WTC11 (cell line): ENCODE measurements at regions not wholly inside any gene's neighbourhood (a gene's known extent, or its start where the extent isn't known, plus 50 kb on each side); places are given as distances from the start of the nearest gene placed in this dataset.

Source experiments
- ATAC-seq: fragments of 200-7000 bp; cut with Tn5 transposase; 2 replicates; pipeline ENCODE4 v1.10.0; 2021; ENCODE audit warnings: mild to moderate bottlenecking, moderate library complexity
- CTCF ChIA-PET: fragments of 300-600 bp; sonication (Branson Sonifier 250); formaldehyde crosslinking; loops from one replicate; lab custom pipeline; 2021; ENCODE audit warnings: antibody characterized with exemption; lab: Charles Lee
- POLR2A ChIA-PET: fragments of 350-600 bp; sonication (Branson Sonifier 250); formaldehyde crosslinking; loops from one replicate; lab custom pipeline; 2021; ENCODE audit warnings: antibody characterized with exemption; lab: Charles Lee
- DNase-seq: peaks from one replicate; pipeline ENCODE4 v3.0.0; 2021; ENCODE audit warnings: low spot score
- H3K27ac Mint-ChIP-seq: 2 replicates; pipeline ENCODE4 v1.8.0; 2021; ENCODE audit warnings: mixed read lengths
- H3K27me3 Mint-ChIP-seq: 2 replicates; pipeline ENCODE4 v1.8.0; 2021; ENCODE audit warnings: low read depth, mild to moderate bottlenecking, moderate library complexity, mixed read lengths
- H3K36me3 Mint-ChIP-seq: 2 replicates; pipeline ENCODE4 v1.8.0; 2021; ENCODE audit warnings: mixed read lengths
- H3K4me1 Mint-ChIP-seq: 2 replicates; pipeline ENCODE4 v1.8.0; 2022; ENCODE audit warnings: mixed read lengths
- H3K4me3 Mint-ChIP-seq: 2 replicates; pipeline ENCODE4 v1.8.0; 2021; ENCODE audit warnings: mild to moderate bottlenecking, moderate library complexity, mixed read lengths
- H3K9me3 Mint-ChIP-seq: 2 replicates; pipeline ENCODE4 v1.8.0; 2021; ENCODE audit warnings: mixed read lengths
- AR ChIP-seq: fragments of 250-450 bp; sonication (Bioruptor Pico); IDR thresholded peaks from 2 replicates; pipeline ENCODE4 v1.9.0; 2021; ENCODE audit warnings: mild to moderate bottlenecking
- ARID4B ChIP-seq: sonication (generic); formaldehyde crosslinking; IDR thresholded peaks from 2 replicates; pipeline ENCODE4 v1.8.0; 2023; ENCODE audit warnings: missing genetic modification reagents, mild to moderate bottlenecking, borderline replicate concordance
- ATF2 ChIP-seq: sonication (generic); formaldehyde crosslinking; IDR thresholded peaks from 2 replicates; pipeline ENCODE4 v1.8.1; 2022; ENCODE audit warnings: low read depth, missing genetic modification reagents, borderline replicate concordance
- ATF6 ChIP-seq: sonication (generic); formaldehyde crosslinking; IDR thresholded peaks from 2 replicates; pipeline ENCODE4 v1.8.1; 2023; ENCODE audit warnings: mild to moderate bottlenecking, missing genetic modification reagents
- CREB1 ChIP-seq: sonication (generic); formaldehyde crosslinking; IDR thresholded peaks from 2 replicates; pipeline ENCODE4 v1.8.0; 2023; ENCODE audit warnings: mild to moderate bottlenecking, missing genetic modification reagents
- E2F5 ChIP-seq: sonication (generic); formaldehyde crosslinking; IDR thresholded peaks from 2 replicates; pipeline ENCODE4 v1.8.1; 2022; ENCODE audit warnings: mild to moderate bottlenecking, moderate library complexity, missing genetic modification reagents
- ELF4 ChIP-seq: sonication (generic); formaldehyde crosslinking; IDR thresholded peaks from 2 replicates; pipeline ENCODE4 v1.8.1; 2022; ENCODE audit warnings: low read depth, mild to moderate bottlenecking, moderate library complexity, missing genetic modification reagents
- FOXP4 ChIP-seq: sonication (generic); formaldehyde crosslinking; IDR thresholded peaks from 2 replicates; pipeline ENCODE4 v1.8.0; 2022; ENCODE audit warnings: mild to moderate bottlenecking, missing genetic modification reagents
- OVOL2 ChIP-seq: fragments of 250-450 bp; sonication (Bioruptor Pico); IDR thresholded peaks from 2 replicates; pipeline ENCODE4 v1.9.0; 2021; ENCODE audit warnings: mild to moderate bottlenecking, borderline replicate concordance
- PREB ChIP-seq: sonication (generic); formaldehyde crosslinking; IDR thresholded peaks from 2 replicates; pipeline ENCODE4 v1.8.1; 2022; ENCODE audit warnings: mild to moderate bottlenecking, missing genetic modification reagents, moderate library complexity, borderline replicate concordance
- PRRX2 ChIP-seq: fragments of 250-450 bp; sonication (Bioruptor Pico); IDR thresholded peaks from 2 replicates; pipeline ENCODE4 v1.8.0; 2021; ENCODE audit warnings: mild to moderate bottlenecking
- ZBTB21 ChIP-seq: sonication (generic); formaldehyde crosslinking; IDR thresholded peaks from 2 replicates; pipeline ENCODE4 v1.8.1; 2023; ENCODE audit warnings: mild to moderate bottlenecking, missing genetic modification reagents, borderline replicate concordance
- ZBTB43 ChIP-seq: sonication (generic); formaldehyde crosslinking; IDR thresholded peaks from 2 replicates; pipeline ENCODE4 v1.8.1; 2023; ENCODE audit warnings: mild to moderate bottlenecking, missing genetic modification reagents
- ZNF121 ChIP-seq: sonication (generic); formaldehyde crosslinking; IDR thresholded peaks from 2 replicates; pipeline ENCODE4 v1.8.0; 2023; ENCODE audit warnings: missing genetic modification reagents
- ZNF138 ChIP-seq: sonication (generic); formaldehyde crosslinking; conservative IDR thresholded peaks from 2 replicates; pipeline ENCODE4 v1.8.1; 2022; ENCODE audit warnings: mild to moderate bottlenecking, moderate library complexity, missing genetic modification reagents
- ZNF512 ChIP-seq: sonication (generic); formaldehyde crosslinking; IDR thresholded peaks from 2 replicates; pipeline ENCODE4 v1.8.1; 2022; ENCODE audit warnings: missing genetic modification reagents, borderline replicate concordance

GRCh38 chr3:187571701-187572100 is 98.5 kb downstream of the SST start:
- ChIA-PET CTCF (interaction anchor here (1.0 to 1.6 kb wide), 3 partner anchors 44 to 252 kb away, joined by 3 to 5 read pairs (median 4); no protein-coding TSS in a partner anchor), POLR2A (no interaction called here)
- TF ChIP-seq PREB: no peak
- TF ChIP-seq CREB1: no peak
- no peak for TF ChIP-seq ZNF512 (CRISPR knock-in tag)
- TF ChIP-seq ZBTB43 (CRISPR knock-in tag): no peak
- no peak for TF ChIP-seq ZBTB21 (CRISPR knock-in tag)
- no peak for TF ChIP-seq ELF4 (CRISPR knock-in tag)
- no peak for TF ChIP-seq OVOL2 (CRISPR knock-in tag)
- no peak for TF ChIP-seq ATF6
- TF ChIP-seq ARID4B (CRISPR knock-in tag): no peak
- no peak for TF ChIP-seq AR (CRISPR knock-in tag)
- Mint-ChIP-seq H3K4me1 (peaks cover 47% of the 10 kb centered on the region), H3K9me3 (no peaks in the 10 kb centered on the region), H3K27ac (no peak overlapping the region), H3K36me3 (no peaks in the 10 kb centered on the region), H3K27me3 (no peaks in the 10 kb centered on the region; the same call in 1 of the 2 replicates), H3K4me3 (no peak overlapping the region)
- no peak for ATAC-seq
- DNase-seq: no peak

GRCh38 chr3:187570776-187571175 is 99.4 kb downstream of the SST start:
- ATAC-seq (no peak), DNase-seq (no peak)
- POLR2A ChIA-PET: interaction anchor here (0.6 kb wide), 1 partner anchor 104 kb away, joined by 3 read pairs; no protein-coding TSS in a partner anchor
- CTCF ChIA-PET: interaction anchor here (1.6 kb wide), 1 partner anchor 251 kb away, joined by 5 read pairs; no protein-coding TSS in a partner anchor
- no peak overlapping the region for H3K4me3 Mint-ChIP-seq
- peaks cover 56% of the 10 kb centered on the region for H3K4me1 Mint-ChIP-seq
- no peak overlapping the region for H3K27ac Mint-ChIP-seq
- no peaks in the 10 kb centered on the region for H3K9me3 Mint-ChIP-seq
- no peaks in the 10 kb centered on the region; the same call in 1 of the 2 replicates for H3K27me3 Mint-ChIP-seq
- H3K36me3 Mint-ChIP-seq: no peaks in the 10 kb centered on the region
- TF ChIP-seq PRRX2 (CRISPR knock-in tag) (no peak), E2F5 (CRISPR knock-in tag) (no peak), ZNF121 (CRISPR knock-in tag) (no peak), ZNF138 (CRISPR knock-in tag) (no peak), ATF2 (CRISPR knock-in tag) (no peak), FOXP4 (no peak)
